HG03521 (cell line): ENCODE measurements at regions not wholly inside any gene's neighbourhood (a gene's known extent, or its start where the extent isn't known, plus 50 kb on each side); places are given as distances from the start of the nearest gene placed in this dataset.
"Not testable (repeated sequence)": the region's sequence is repeated elsewhere in the genome, so short reads cannot be mapped to it uniquely, and the experiment has no call there.

Experiments used
- ATAC-seq: cut with Tn5 transposase; IDR thresholded peaks from one replicate; pipeline ENCODE4 v1.9.1; 2021; ENCODE audit warnings: mild to moderate bottlenecking, moderate library complexity; ENCODE audit not compliant: unreplicated experiment

GRCh38 chr9:124084087-124084486, 72.5 kb downstream of the LHX2 start:
- ATAC-seq: no peak

GRCh38 chr9:124087226-124087625, 75.7 kb downstream of the LHX2 start:
- no peak for ATAC-seq

- no peak for ATAC-seq
Measured at GRCh38 chr9:124088476-124088837, 76.9 kb downstream of the LHX2 start.

GRCh38 chr9:124089631-124090488, 78.3 kb downstream of the LHX2 start:
- not testable (repeated sequence) for ATAC-seq

GRCh38 chr9:124098141-124098905, 86.8 kb downstream of the LHX2 start:
- no peak for ATAC-seq

- no peak for ATAC-seq
Measured at GRCh38 chr9:124099860-124100259, 88.3 kb downstream of the LHX2 start.

GRCh38 chr9:124101215-124101968, 89.8 kb downstream of the LHX2 start:
- ATAC-seq: no peak

- no peak for ATAC-seq
Measured at GRCh38 chr9:124101969-124102345, 90.4 kb downstream of the LHX2 start.

- no peak for ATAC-seq
Measured at GRCh38 chr9:124102363-124102762, 90.8 kb downstream of the LHX2 start.

GRCh38 chr9:124105266-124105665, 93.7 kb downstream of the LHX2 start:
- ATAC-seq: no peak

GRCh38 chr9:124108216-124108615, 96.6 kb downstream of the LHX2 start:
- ATAC-seq: no peak

GRCh38 chr9:124110307-124110915, 98.8 kb downstream of the LHX2 start:
- no peak for ATAC-seq

- no peak for ATAC-seq
Measured at GRCh38 chr9:124116683-124117363, 105.3 kb downstream of the LHX2 start.

- no peak for ATAC-seq
Measured at GRCh38 chr9:124118894-124119293, 107.3 kb downstream of the LHX2 start.

- ATAC-seq: no peak
Measured at GRCh38 chr9:124120272-124120671, 108.7 kb downstream of the LHX2 start.

GRCh38 chr9:124121725-124122124, 110.2 kb downstream of the LHX2 start:
- no peak for ATAC-seq

GRCh38 chr9:124122321-124122720, 110.8 kb downstream of the LHX2 start:
- no peak for ATAC-seq

- ATAC-seq: no peak
Measured at GRCh38 chr9:124122813-124123462, 111.4 kb downstream of the LHX2 start.

- not testable (repeated sequence) for ATAC-seq
Measured at GRCh38 chr9:124123621-124124020, 112.1 kb downstream of the LHX2 start.
